ENCODE measurements at regions not wholly inside any gene's neighbourhood (a gene's known extent, or its start where the extent isn't known, plus 50 kb on each side); places are given as distances from the start of the nearest gene placed in this dataset.

- TF ChIP-seq POLR2AphosphoS5 (IDR thresholded peaks at IDR 0.05; ENCODE audit: low read depth) (no peak), GABPA (IDR thresholded peaks at IDR 0.05; ENCODE audit: low read depth) (no peak)
- TF ChIP-seq, protein P1, sequence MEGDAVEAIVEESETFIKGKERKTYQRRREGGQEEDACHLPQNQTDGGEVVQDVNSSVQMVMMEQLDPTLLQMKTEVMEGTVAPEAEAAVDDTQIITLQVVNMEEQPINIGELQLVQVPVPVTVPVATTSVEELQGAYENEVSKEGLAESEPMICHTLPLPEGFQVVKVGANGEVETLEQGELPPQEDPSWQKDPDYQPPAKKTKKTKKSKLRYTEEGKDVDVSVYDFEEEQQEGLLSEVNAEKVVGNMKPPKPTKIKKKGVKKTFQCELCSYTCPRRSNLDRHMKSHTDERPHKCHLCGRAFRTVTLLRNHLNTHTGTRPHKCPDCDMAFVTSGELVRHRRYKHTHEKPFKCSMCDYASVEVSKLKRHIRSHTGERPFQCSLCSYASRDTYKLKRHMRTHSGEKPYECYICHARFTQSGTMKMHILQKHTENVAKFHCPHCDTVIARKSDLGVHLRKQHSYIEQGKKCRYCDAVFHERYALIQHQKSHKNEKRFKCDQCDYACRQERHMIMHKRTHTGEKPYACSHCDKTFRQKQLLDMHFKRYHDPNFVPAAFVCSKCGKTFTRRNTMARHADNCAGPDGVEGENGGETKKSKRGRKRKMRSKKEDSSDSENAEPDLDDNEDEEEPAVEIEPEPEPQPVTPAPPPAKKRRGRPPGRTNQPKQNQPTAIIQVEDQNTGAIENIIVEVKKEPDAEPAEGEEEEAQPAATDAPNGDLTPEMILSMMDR (IDR thresholded peaks at IDR 0.05; ENCODE audit: insufficient read depth, low read length), result peak; percentile 25
Observed at GRCh38 chr12:127363392-127363791, 903.6 kb upstream of the TMEM132C start.

All from HL-60 (cell line).